ENCODE measurements at regions not wholly inside any gene's neighbourhood (a gene's known extent, or its start where the extent isn't known, plus 50 kb on each side); places are given as distances from the start of the nearest gene placed in this dataset.

GRCh38 chr6:55666037-55666436, 87.0 kb upstream of the HMGCLL1 start:
- ChIA-PET CTCF (no interaction called here), RAD21 (ENCODE audit: low non-redundant PET in 1 of 2, low total read pairs in 2 of 2, uncharacterized antibody in 2 of 2, unreplicated experiment in 2 of 2) (no interaction called here), POLR2A (no interaction called here)
- Histone ChIP-seq H3K9me3 (ENCODE audit: control insufficient read depth in 1 of 2, insufficient read depth in 1 of 2, low read depth in 1 of 2, low read length in 2 of 2) (no peaks in the 10 kb centered on the region), H3K36me3 (ENCODE audit: control insufficient read depth in 1 of 2, insufficient read depth in 2 of 2, low read length in 2 of 2) (no peaks in the 10 kb centered on the region), H2AFZ (ENCODE audit: low read depth, low read length, poor library complexity, severe bottlenecking) (no peak overlapping the region), H3K4me3 (replicated peaks in 1 of 2; ENCODE audit: low read depth in 1 of 2, low read length in 2 of 2) (no peak overlapping the region), H3K9ac (ENCODE audit: low read length) (no peak overlapping the region), H3K4me1 (ENCODE audit: control insufficient read depth in 1 of 2, insufficient read depth in 2 of 2, low read length in 2 of 2) (no peaks in the 10 kb centered on the region), H3K27ac (ENCODE audit: low read depth, low read length) (no peak overlapping the region), H3K27me3 (ENCODE audit: insufficient read depth, low read length) (peaks cover 28% of the 10 kb centered on the region), H4K20me1 (ENCODE audit: insufficient read depth) (no peaks in the 10 kb centered on the region), H3K4me2 (ENCODE audit: low read length) (no peak overlapping the region), H3K9me2 (ENCODE audit: insufficient read depth) (no peaks in the 10 kb centered on the region), H3K79me2 (ENCODE audit: insufficient read depth, low read length) (no peaks in the 10 kb centered on the region)
- ATAC-seq (no peak), DNase-seq (ENCODE audit: low read depth, low spot score) (no peak)
- BruUV-seq (replicated peaks): no TSS peak
- TF ChIP-seq EGR1 (IDR thresholded peaks at IDR 0.05; ENCODE audit: low read depth) (no peak), FOSL1 (IDR thresholded peaks at IDR 0.05; ENCODE audit: low read depth) (no peak), ZFX (IDR thresholded peaks at IDR 0.05) (no peak), ZBTB33 (IDR thresholded peaks at IDR 0.05; ENCODE audit: extremely low read depth, insufficient replicate concordance, low read length) (no peak), TCF7L2 (IDR thresholded peaks at IDR 0.05; ENCODE audit: borderline replicate concordance, extremely low read depth, insufficient read depth, insufficient read length) (no peak), POLR2A (IDR thresholded peaks at IDR 0.05; ENCODE audit: borderline replicate concordance, extremely low read depth, insufficient read depth, insufficient read length) (no peak), REST (IDR thresholded peaks at IDR 0.05; ENCODE audit: low read depth) (no peak), SIN3A (IDR thresholded peaks at IDR 0.05; ENCODE audit: low read depth) (no peak), SRF (IDR thresholded peaks at IDR 0.05; ENCODE audit: low read depth) (no peak), MAX (IDR thresholded peaks at IDR 0.05) (no peak), YY1 (IDR thresholded peaks at IDR 0.05; ENCODE audit: extremely low read depth, insufficient replicate concordance, low read depth, low read length) (no peak), RAD21 (IDR thresholded peaks at IDR 0.05; ENCODE audit: low read depth) (no peak), CBX3 (IDR thresholded peaks at IDR 0.05; ENCODE audit: low read depth) (no peak), ATF3 (IDR thresholded peaks at IDR 0.05) (no peak), ELF1 (IDR thresholded peaks at IDR 0.05; ENCODE audit: borderline replicate concordance, low read depth) (no peak), POLR2AphosphoS5 (IDR thresholded peaks at IDR 0.05; ENCODE audit: low read depth, low read length) (no peak), CTCF (IDR thresholded peaks at IDR 0.05 in 2 of 3, conservative IDR thresholded peaks at IDR 0.05 in 1 of 3; ENCODE audit: borderline replicate concordance in 1 of 3, insufficient read depth in 1 of 3, low read depth in 2 of 3, low read length in 2 of 3) (no peak), JUND (IDR thresholded peaks at IDR 0.05) (no peak), SP1 (IDR thresholded peaks at IDR 0.05; ENCODE audit: low read depth) (no peak), ZNF274 (IDR thresholded peaks at IDR 0.05; ENCODE audit: low read depth, low read length) (no peak)
- intact Hi-C loops (cut with micrococcal nuclease): no loop called here
